SK-N-SH (cell line): ENCODE measurements at regions not wholly inside any gene's neighbourhood (a gene's known extent, or its start where the extent isn't known, plus 50 kb on each side); places are given as distances from the start of the nearest gene placed in this dataset.

Experiments
- CTCF ChIA-PET: fragments of 300-600, 350-600 bp; formaldehyde crosslinking; extraction: SDS; loops from one replicate; lab custom pipeline; 2021; lab: Yijun Ruan, JAX
- POLR2A ChIA-PET: fragments of 350-600 bp; sonication (Branson Sonifier 250); formaldehyde crosslinking; extraction: SDS; loops from one replicate; lab custom pipeline; 2020; ENCODE audit warnings: antibody characterized with exemption, inconsistent platforms; lab: Yijun Ruan, JAX
- DNase-seq: peaks from one replicate; pipeline ENCODE4 v3.0.0; 2012
- H2AFZ ChIP-seq: fragments of 200-600 bp; sonication (generic); 2 replicates; pipeline ENCODE4 v1.8.1; 2016; ENCODE audit warnings: antibody characterized with exemption, mild to moderate bottlenecking, low read depth
- H3F3A ChIP-seq: fragments of 200-600 bp; sonication (generic); replicated peaks from 2 replicates; pipeline ENCODE3; 2016; ENCODE audit warnings: antibody characterized with exemption, mild to moderate bottlenecking; ENCODE audit not compliant: insufficient read depth
- H3K27ac ChIP-seq, 2 experiments: fragments of 200-500 bp in 1 of 2; fragments of 200-600 bp in 1 of 2; sonication (Bioruptor generic) in 1 of 2; sonication (generic), shearing (Covaris generic) in 1 of 2; 2 replicates each; pipeline versions ENCODE4 v1.5.1 to v1.6.1; 2014 to 2016; ENCODE audit warnings: low read depth in 2 of 2, inconsistent platforms in 1 of 2, low read length in 1 of 2, mild to moderate bottlenecking in 1 of 2, mixed read lengths in 1 of 2
- H3K27me3 ChIP-seq: fragments of 200-600 bp; sonication (generic), shearing (Covaris generic); 2 replicates; pipeline ENCODE4 v1.6.1; 2016; ENCODE audit warnings: mixed run types; ENCODE audit not compliant: insufficient read depth
- H3K36me3 ChIP-seq, 2 experiments: fragments of 200-500 bp in 1 of 2; fragments of 200-600 bp in 1 of 2; sonication (Bioruptor generic) in 1 of 2; sonication (generic) in 1 of 2; replicated peaks in 1 of 2; 2 replicates each; pipeline versions ENCODE3 to v1.5.1; 2014 to 2016; ENCODE audit warnings: low read length in 1 of 2, mild to moderate bottlenecking in 1 of 2; ENCODE audit not compliant: insufficient read depth in 2 of 2, control insufficient read depth in 1 of 2
- H3K4me1 ChIP-seq, 2 experiments: fragments of 200-500 bp in 1 of 2; fragments of 200-600 bp in 1 of 2; sonication (Bioruptor generic) in 1 of 2; sonication (generic), shearing (Covaris generic) in 1 of 2; 2 replicates each; pipeline versions ENCODE4 v1.5.1 to v1.6.1; 2014 to 2016; ENCODE audit warnings: low read depth in 1 of 2, low read length in 1 of 2, mixed run types in 1 of 2; ENCODE audit not compliant: insufficient read depth in 2 of 2, control insufficient read depth in 1 of 2
- H3K4me2 ChIP-seq: fragments of 200-600 bp; sonication (generic), shearing (Covaris generic); 2 replicates; pipeline ENCODE4 v1.6.1; 2017; ENCODE audit warnings: mixed run types
- H3K4me3 ChIP-seq, 2 experiments: fragments of 200-500 bp in 1 of 2; fragments of 200-600 bp in 1 of 2; sonication (Bioruptor generic) in 1 of 2; sonication (generic), shearing (Covaris generic) in 1 of 2; 2 replicates each; pipeline versions ENCODE4 v1.5.1 to v1.8.1; 2014 to 2016; ENCODE audit warnings: low read depth in 2 of 2, inconsistent platforms in 1 of 2, low read length in 1 of 2, mild to moderate bottlenecking in 1 of 2, mixed read lengths in 1 of 2, moderate library complexity in 1 of 2
- H3K79me2 ChIP-seq: fragments of 200-600 bp; sonication (generic); 2 replicates; pipeline ENCODE4 v1.8.1; 2017; ENCODE audit warnings: mild to moderate bottlenecking; ENCODE audit not compliant: insufficient read depth
- H3K9ac ChIP-seq: fragments of 200-600 bp; sonication (generic); 2 replicates; pipeline ENCODE4 v1.6.1; 2017; ENCODE audit warnings: mixed run types
- H3K9me2 ChIP-seq: fragments of 200-600 bp; sonication (generic); 2 replicates; pipeline ENCODE4 v1.6.1; 2017; ENCODE audit warnings: mixed run types
- H3K9me3 ChIP-seq: fragments of 200-600 bp; sonication (generic); 2 replicates; pipeline ENCODE4 v1.6.1; 2017; ENCODE audit warnings: mixed run types, mild to moderate bottlenecking, moderate library complexity
- H4K20me1 ChIP-seq: fragments of 200-600 bp; sonication (generic); 2 replicates; pipeline ENCODE4 v1.6.1; 2017; ENCODE audit warnings: mild to moderate bottlenecking, mixed run types; ENCODE audit not compliant: insufficient read depth
- CTCF ChIP-seq: fragments of 200-600 bp; sonication (generic); IDR thresholded peaks from 2 replicates; pipeline ENCODE4 v1.6.1; 2017; ENCODE audit warnings: antibody characterized with exemption, mild to moderate bottlenecking, moderate library complexity
- FOXJ3 ChIP-seq: sonication (generic); formaldehyde crosslinking; IDR thresholded peaks from 2 replicates; pipeline ENCODE4 v1.5.1; 2020; ENCODE audit warnings: mild to moderate bottlenecking, missing genetic modification reagents
- FOXM1 ChIP-seq: IDR thresholded peaks from 2 replicates; pipeline ENCODE4 v1.4.0; 2012; ENCODE audit warnings: low read depth, mild to moderate bottlenecking
- GABPA ChIP-seq: IDR thresholded peaks from 2 replicates; pipeline ENCODE4 v1.4.0; 2012; ENCODE audit warnings: low read depth, mild to moderate bottlenecking
- GATA2 ChIP-seq: sonication (generic); formaldehyde crosslinking; IDR thresholded peaks from 2 replicates; pipeline ENCODE4 v1.5.0; 2020; ENCODE audit warnings: mild to moderate bottlenecking, missing genetic modification reagents
- JUND ChIP-seq: IDR thresholded peaks from 2 replicates; pipeline ENCODE4 v1.4.0; 2012
- MEF2A ChIP-seq: IDR thresholded peaks from 2 replicates; pipeline ENCODE4 v1.4.0; 2012; ENCODE audit warnings: low read depth, borderline replicate concordance
- MXI1 ChIP-seq: IDR thresholded peaks from 2 replicates; pipeline ENCODE4 v1.6.1; 2012; ENCODE audit warnings: mild to moderate bottlenecking, low read depth, low read length, improper control_type of control experiment
- PBX3 ChIP-seq: IDR thresholded peaks from 2 replicates; pipeline ENCODE4; 2012
- POLR2AphosphoS5 ChIP-seq: IDR thresholded peaks from 2 replicates; pipeline ENCODE4 v1.6.1; 2012; ENCODE audit warnings: low read depth, low read length
- RFX5 ChIP-seq: IDR thresholded peaks from 2 replicates; pipeline ENCODE4 v1.6.1; 2012; ENCODE audit warnings: mild to moderate bottlenecking, improper control_type of control experiment, low read length
- RXRA ChIP-seq: IDR thresholded peaks from 2 replicates; pipeline ENCODE4 v1.4.0; 2012; ENCODE audit warnings: low read depth, mild to moderate bottlenecking, borderline replicate concordance
- SIN3A ChIP-seq: IDR thresholded peaks from 2 replicates; pipeline ENCODE4 v1.6.1; 2012; ENCODE audit warnings: low read depth, mild to moderate bottlenecking, low read length, moderate library complexity, borderline replicate concordance
- SMC3 ChIP-seq: IDR thresholded peaks from 2 replicates; pipeline ENCODE4 v1.6.1; 2012; ENCODE audit warnings: low read depth, low read length, improper control_type of control experiment
- TAF1 ChIP-seq: IDR thresholded peaks from 2 replicates; pipeline ENCODE4 v1.6.1; 2012; ENCODE audit warnings: low read depth, mild to moderate bottlenecking, low read length, moderate library complexity, borderline replicate concordance
- YY1 ChIP-seq: IDR thresholded peaks from 2 replicates; pipeline ENCODE4 v1.4.0; 2012; ENCODE audit warnings: low read depth, mild to moderate bottlenecking
- WGBS: methylation state at CpG from one replicate; pipeline ENCODE4 v1.1.6; 2017; ENCODE audit warnings: low lambda C conversion rate; 5-methylcytosine and 5-hydroxymethylcytosine counted together
- TF ChIP-seq, protein P1 (sequence below): IDR thresholded peaks from 2 replicates; pipeline ENCODE4 v1.4.0; 2012; ENCODE audit warnings: low read depth
- TF ChIP-seq, protein P2 (sequence below): IDR thresholded peaks from 2 replicates; pipeline ENCODE4 v1.4.0; 2012; ENCODE audit warnings: low read depth, borderline replicate concordance

GRCh38 chr9:110048403-110048975, 159.5 kb downstream of the C9orf152 start:
- peak overlapping the region; percentile 4 to 92; a peak in 3 of 4 replicates for H3K27ac ChIP-seq
- peaks cover 50% of the 10 kb centered on the region for H3K79me2 ChIP-seq
- H3K27me3 ChIP-seq: no peaks in the 10 kb centered on the region
- ChIA-PET CTCF (interaction anchor here (0.8 to 1.2 kb wide), 2 partner anchors 9 kb away, joined by 3 to 4 read pairs; no protein-coding TSS in a partner anchor), POLR2A (no interaction called here)
- H4K20me1 ChIP-seq: peaks cover 22% of the 10 kb centered on the region
- peak; percentile 95 for TF ChIP-seq POLR2AphosphoS5
- no peak for TF ChIP-seq RXRA
- TF ChIP-seq TAF1: peak; percentile 95
- TF ChIP-seq PBX3: peak; percentile 29
- TF ChIP-seq SIN3A: peak; percentile 44; the same call in 1 of the 2 replicates
- WGBS: 4% methylated on average over 16 of the region's 42 CpGs
- peaks cover 6 to 10% of the 10 kb centered on the region in 2 experiments; a peak in 2 of 4 replicates for H3K4me1 ChIP-seq
- H3K36me3 ChIP-seq: no peaks in the 10 kb centered on the region
- 0 out of 2 replicates have a peak overlapping the region, but pooled peaks have one; percentile 37 for H2AFZ ChIP-seq
- no peaks in the 10 kb centered on the region for H3K9me3 ChIP-seq
- H3F3A ChIP-seq: peaks cover 26% of the 10 kb centered on the region
- H3K4me3 ChIP-seq: peak overlapping the region; percentile 72 to 97
- H3K9me2 ChIP-seq: no peaks in the 10 kb centered on the region
- DNase-seq: peak; percentile 85
- H3K9ac ChIP-seq: peak overlapping the region; percentile 100
- peak overlapping the region; percentile 96 for H3K4me2 ChIP-seq

DNA sequence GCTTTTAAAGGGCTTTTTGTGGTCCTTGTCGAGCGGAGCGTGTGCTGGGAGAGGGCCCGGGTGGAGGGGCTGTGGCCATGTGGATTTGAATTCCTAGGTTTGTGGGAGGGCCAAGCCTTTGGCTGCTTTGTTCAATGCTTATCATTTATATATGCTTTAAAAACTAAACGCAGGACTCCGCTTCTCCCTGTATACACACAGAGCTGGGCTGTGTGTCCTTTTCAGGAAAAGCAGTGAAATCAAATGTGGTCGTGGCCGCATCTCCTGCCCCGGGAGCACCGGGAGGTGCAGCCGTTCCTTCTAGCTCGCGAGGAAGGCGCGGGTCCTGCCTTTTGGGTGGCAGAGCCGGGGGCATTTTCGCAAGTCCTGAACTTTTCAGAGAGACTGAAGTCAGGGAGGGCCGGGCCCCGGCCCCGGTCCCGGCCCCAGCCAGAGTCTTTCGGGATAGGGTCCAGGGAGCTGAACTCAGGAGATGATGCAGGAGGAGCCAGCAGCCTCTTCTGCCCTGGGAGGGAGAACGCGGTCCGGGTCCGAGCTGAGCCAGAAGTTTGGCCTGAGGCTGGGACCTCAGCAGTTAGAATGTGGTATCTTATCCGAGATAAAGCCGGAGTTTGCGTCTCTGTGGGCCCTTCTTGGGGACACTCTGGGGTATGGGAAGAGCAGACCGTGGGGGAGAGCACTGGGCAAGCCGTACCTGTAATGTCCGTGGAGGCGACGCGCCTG, 158.8 kb downstream of the C9orf152 start:
- no peaks in the 10 kb centered on the region for H3K9me3 ChIP-seq
- 2% methylated on average over 32 of the region's 35 CpGs for WGBS
- H3K27ac ChIP-seq: peak overlapping the region; percentile 18 to 92; a peak in 3 of 4 replicates
- no peaks in the 10 kb centered on the region for H3K27me3 ChIP-seq
- peak overlapping the region; percentile 100 for H3K9ac ChIP-seq
- DNase-seq: peak; percentile 65
- peak overlapping the region; percentile 96 for H3K4me2 ChIP-seq
- POLR2A ChIA-PET: no interaction called here
- H3F3A ChIP-seq: peaks cover 26% of the 10 kb centered on the region
- peaks cover 6 to 10% of the 10 kb centered on the region in 2 experiments; a peak in 2 of 4 replicates for H3K4me1 ChIP-seq
- peak overlapping the region; percentile 72 to 97 for H3K4me3 ChIP-seq
- no peak overlapping the region for H2AFZ ChIP-seq
- no peaks in the 10 kb centered on the region for H3K36me3 ChIP-seq
- peaks cover 28% of the 10 kb centered on the region for H4K20me1 ChIP-seq
- H3K79me2 ChIP-seq: peaks cover 54% of the 10 kb centered on the region
- CTCF ChIA-PET: interaction anchor here (0.8 to 1.2 kb wide), 2 partner anchors 9 to 10 kb away, joined by 3 to 4 read pairs; no protein-coding TSS in a partner anchor
- no peaks in the 10 kb centered on the region for H3K9me2 ChIP-seq
- TF ChIP-seq GABPA (no peak), JUND (no peak), SMC3 (no peak), FOXM1 (no peak), GATA2 (CRISPR knock-in tag) (no peak), YY1 (no peak), RXRA (no peak), FOXJ3 (CRISPR knock-in tag) (no peak), CTCF (no peak), MEF2A (no peak), SIN3A (no peak), RFX5 (no peak), MXI1 (0 out of 2 replicates have a peak, but pooled peaks have one; percentile 20)
- TF ChIP-seq, protein P1, sequence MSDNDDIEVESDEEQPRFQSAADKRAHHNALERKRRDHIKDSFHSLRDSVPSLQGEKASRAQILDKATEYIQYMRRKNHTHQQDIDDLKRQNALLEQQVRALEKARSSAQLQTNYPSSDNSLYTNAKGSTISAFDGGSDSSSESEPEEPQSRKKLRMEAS: peak; percentile 33; the same call in 1 of the 2 replicates
- TF ChIP-seq, protein P2, sequence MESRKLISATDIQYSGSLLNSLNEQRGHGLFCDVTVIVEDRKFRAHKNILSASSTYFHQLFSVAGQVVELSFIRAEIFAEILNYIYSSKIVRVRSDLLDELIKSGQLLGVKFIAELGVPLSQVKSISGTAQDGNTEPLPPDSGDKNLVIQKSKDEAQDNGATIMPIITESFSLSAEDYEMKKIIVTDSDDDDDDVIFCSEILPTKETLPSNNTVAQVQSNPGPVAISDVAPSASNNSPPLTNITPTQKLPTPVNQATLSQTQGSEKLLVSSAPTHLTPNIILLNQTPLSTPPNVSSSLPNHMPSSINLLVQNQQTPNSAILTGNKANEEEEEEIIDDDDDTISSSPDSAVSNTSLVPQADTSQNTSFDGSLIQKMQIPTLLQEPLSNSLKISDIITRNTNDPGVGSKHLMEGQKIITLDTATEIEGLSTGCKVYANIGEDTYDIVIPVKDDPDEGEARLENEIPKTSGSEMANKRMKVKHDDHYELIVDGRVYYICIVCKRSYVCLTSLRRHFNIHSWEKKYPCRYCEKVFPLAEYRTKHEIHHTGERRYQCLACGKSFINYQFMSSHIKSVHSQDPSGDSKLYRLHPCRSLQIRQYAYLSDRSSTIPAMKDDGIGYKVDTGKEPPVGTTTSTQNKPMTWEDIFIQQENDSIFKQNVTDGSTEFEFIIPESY: no peak
